ENCODE measurements at regions not wholly inside any gene's neighbourhood (a gene's known extent, or its start where the extent isn't known, plus 50 kb on each side); places are given as distances from the start of the nearest gene placed in this dataset.

DNA sequence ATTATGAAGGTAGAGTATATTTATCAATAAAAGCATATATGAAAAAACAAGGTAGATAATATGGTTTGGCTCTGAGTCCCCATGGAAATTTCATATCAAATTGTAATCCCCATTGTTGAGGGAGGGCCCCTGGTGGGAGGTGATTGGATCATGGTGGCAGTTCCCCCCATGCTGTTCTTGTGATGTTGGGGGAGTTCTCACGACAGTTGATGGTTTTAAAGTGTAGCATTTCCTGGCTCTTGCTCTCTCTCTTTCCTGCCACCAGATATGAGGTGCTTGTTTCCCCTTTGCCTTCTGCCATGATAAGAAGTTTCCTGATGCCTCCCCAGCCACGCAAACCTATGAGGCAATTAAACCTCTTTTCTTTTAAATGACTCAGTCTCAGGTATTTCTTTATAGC, 260.4 kb downstream of the PPARGC1A start:
- TF ChIP-seq POLR2AphosphoS5 (IDR thresholded peaks at IDR 0.05), result no peak
- no peak for TF ChIP-seq CTCF (IDR thresholded peaks at IDR 0.05)
- TF ChIP-seq POLR2A (IDR thresholded peaks at IDR 0.05), result no peak
- TF ChIP-seq EP300 (IDR thresholded peaks at IDR 0.05; ENCODE audit: low read depth), result no peak

Measured in transverse colon (tissue), 4 donors.